DND-41 (cell line): ENCODE measurements at regions not wholly inside any gene's neighbourhood (a gene's known extent, or its start where the extent isn't known, plus 50 kb on each side); places are given as distances from the start of the nearest gene placed in this dataset.

ENCODE experiments used
- EZH2 ChIP-seq: IDR thresholded peaks from 3 replicates; pipeline ENCODE4 v1.6.1; 2012; ENCODE audit warnings: borderline replicate concordance, low read depth, mild to moderate bottlenecking, moderate library complexity, low read length, inconsistent platforms; ENCODE audit not compliant: severe bottlenecking
- TF ChIP-seq, protein P1 (sequence below): IDR thresholded peaks from 2 replicates; pipeline ENCODE4 v1.5.1; 2012; ENCODE audit warnings: borderline replicate concordance, low read length, moderate library complexity, mild to moderate bottlenecking; ENCODE audit not compliant: poor library complexity, severe bottlenecking; ENCODE audit errors: extremely low read depth

DNA sequence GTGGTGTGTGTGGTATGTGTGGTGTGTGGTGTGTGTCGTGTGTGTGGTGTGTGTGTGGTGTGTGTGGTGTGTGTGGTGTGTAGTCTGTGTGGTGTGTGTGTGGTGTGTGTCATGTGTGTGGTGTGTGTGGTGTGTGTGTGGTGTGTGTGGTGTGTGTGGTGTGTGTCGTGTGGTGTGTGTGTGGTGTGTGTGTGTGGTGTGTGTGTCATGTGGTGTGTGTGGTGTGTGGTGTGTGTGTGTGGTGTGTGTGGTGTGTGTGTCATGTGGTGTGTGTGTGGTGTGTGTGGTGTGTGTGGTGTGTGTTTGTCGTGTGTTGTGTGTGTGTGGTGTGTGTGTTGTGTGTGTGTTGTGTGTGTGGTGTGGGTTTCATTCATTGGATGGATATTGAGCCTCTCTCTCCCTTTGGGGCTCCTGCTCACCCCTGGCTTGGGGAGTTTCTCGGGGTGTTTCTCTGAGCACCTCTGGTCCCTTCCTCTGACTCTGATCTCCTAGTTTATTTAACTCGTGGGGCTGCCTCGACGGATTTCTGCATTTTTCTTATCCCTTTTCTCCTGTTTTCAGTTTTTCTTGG lies 145.8 kb downstream of the DNAJB6 start:
- TF ChIP-seq, protein P1, sequence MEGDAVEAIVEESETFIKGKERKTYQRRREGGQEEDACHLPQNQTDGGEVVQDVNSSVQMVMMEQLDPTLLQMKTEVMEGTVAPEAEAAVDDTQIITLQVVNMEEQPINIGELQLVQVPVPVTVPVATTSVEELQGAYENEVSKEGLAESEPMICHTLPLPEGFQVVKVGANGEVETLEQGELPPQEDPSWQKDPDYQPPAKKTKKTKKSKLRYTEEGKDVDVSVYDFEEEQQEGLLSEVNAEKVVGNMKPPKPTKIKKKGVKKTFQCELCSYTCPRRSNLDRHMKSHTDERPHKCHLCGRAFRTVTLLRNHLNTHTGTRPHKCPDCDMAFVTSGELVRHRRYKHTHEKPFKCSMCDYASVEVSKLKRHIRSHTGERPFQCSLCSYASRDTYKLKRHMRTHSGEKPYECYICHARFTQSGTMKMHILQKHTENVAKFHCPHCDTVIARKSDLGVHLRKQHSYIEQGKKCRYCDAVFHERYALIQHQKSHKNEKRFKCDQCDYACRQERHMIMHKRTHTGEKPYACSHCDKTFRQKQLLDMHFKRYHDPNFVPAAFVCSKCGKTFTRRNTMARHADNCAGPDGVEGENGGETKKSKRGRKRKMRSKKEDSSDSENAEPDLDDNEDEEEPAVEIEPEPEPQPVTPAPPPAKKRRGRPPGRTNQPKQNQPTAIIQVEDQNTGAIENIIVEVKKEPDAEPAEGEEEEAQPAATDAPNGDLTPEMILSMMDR = no peak
- no peak for TF ChIP-seq EZH2
